Breast epithelium (tissue), 3 donors: ENCODE measurements at regions not wholly inside any gene's neighbourhood (a gene's known extent, or its start where the extent isn't known, plus 50 kb on each side); places are given as distances from the start of the nearest gene placed in this dataset.

Source experiments
- POLR2A ChIP-seq: fragments of 450-650 bp; IDR thresholded peaks from one replicate; pipeline ENCODE4 v1.6.1; 2016; ENCODE audit warnings: antibody characterized with exemption, mild to moderate bottlenecking, moderate library complexity
- TF ChIP-seq, protein P1 (sequence below), 3 donors: fragments of 450-650 bp; IDR thresholded peaks; one replicate each; pipeline ENCODE4 v1.5.1; 2016 to 2017; ENCODE audit warnings: antibody characterized with exemption in 3 of 3, mild to moderate bottlenecking in 3 of 3, moderate library complexity in 3 of 3

DNA sequence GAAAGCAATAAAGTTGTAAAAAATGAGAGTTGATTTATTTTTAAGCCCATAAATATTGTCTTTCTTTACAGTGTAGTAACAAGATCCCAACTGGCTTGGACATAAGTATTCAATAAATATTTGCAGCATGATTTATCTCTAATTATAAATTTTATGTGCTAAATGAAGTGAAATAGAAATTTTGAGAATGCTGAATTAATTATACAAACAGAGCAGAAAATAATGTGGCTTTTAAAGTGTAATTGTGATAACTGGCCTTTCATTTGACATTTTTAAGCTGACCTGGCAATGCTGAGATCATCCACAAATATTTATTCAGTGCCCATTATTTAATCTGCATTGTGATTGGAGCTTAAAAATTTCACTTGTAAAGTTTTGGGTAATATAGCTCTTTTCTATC, 201.6 kb upstream of the NAV3 start:
- no peak for TF ChIP-seq POLR2A
- TF ChIP-seq, protein P1, sequence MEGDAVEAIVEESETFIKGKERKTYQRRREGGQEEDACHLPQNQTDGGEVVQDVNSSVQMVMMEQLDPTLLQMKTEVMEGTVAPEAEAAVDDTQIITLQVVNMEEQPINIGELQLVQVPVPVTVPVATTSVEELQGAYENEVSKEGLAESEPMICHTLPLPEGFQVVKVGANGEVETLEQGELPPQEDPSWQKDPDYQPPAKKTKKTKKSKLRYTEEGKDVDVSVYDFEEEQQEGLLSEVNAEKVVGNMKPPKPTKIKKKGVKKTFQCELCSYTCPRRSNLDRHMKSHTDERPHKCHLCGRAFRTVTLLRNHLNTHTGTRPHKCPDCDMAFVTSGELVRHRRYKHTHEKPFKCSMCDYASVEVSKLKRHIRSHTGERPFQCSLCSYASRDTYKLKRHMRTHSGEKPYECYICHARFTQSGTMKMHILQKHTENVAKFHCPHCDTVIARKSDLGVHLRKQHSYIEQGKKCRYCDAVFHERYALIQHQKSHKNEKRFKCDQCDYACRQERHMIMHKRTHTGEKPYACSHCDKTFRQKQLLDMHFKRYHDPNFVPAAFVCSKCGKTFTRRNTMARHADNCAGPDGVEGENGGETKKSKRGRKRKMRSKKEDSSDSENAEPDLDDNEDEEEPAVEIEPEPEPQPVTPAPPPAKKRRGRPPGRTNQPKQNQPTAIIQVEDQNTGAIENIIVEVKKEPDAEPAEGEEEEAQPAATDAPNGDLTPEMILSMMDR (IDR thresholded peaks at IDR 0.05): no peak
